HG02870 (cell line): ENCODE measurements at regions not wholly inside any gene's neighbourhood (a gene's known extent, or its start where the extent isn't known, plus 50 kb on each side); places are given as distances from the start of the nearest gene placed in this dataset.
"Not testable (repeated sequence)": the region's sequence is repeated elsewhere in the genome, so short reads cannot be mapped to it uniquely, and the experiment has no call there.

Source experiments
- ATAC-seq: cut with Tn5 transposase; IDR thresholded peaks from one replicate; pipeline ENCODE4 v1.9.1; 2021; ENCODE audit warnings: mild to moderate bottlenecking, moderate library complexity; ENCODE audit not compliant: unreplicated experiment

- ATAC-seq, result peak; percentile 99
Observed at GRCh38 chr13:34156841-34157365, 339.0 kb downstream of the RFC3 start.

- no peak for ATAC-seq
Observed at GRCh38 chr13:34159946-34160345, 342.0 kb downstream of the RFC3 start.

GRCh38 chr13:34161931-34162543 is 344.1 kb downstream of the RFC3 start:
- no peak for ATAC-seq

GRCh38 chr13:34162544-34162933 is 344.6 kb downstream of the RFC3 start:
- no peak for ATAC-seq

GRCh38 chr13:34164582-34164981 is 346.6 kb downstream of the RFC3 start:
- no peak for ATAC-seq

- no peak for ATAC-seq
Observed at GRCh38 chr13:34165158-34165557, 347.2 kb downstream of the RFC3 start.

GRCh38 chr13:34166406-34166805 is 348.5 kb downstream of the RFC3 start:
- no peak for ATAC-seq

- ATAC-seq, result no peak
Observed at GRCh38 chr13:34167347-34167746, 349.4 kb downstream of the RFC3 start.

GRCh38 chr13:34172048-34172447 is 354.1 kb downstream of the RFC3 start:
- ATAC-seq, result no peak

- no peak for ATAC-seq
Observed at GRCh38 chr13:34174671-34175145, 356.8 kb downstream of the RFC3 start.

- no peak for ATAC-seq
Observed at GRCh38 chr13:34175551-34175950, 357.6 kb downstream of the RFC3 start.

- ATAC-seq, result no peak
Observed at GRCh38 chr13:34176633-34177032, 358.7 kb downstream of the RFC3 start.

GRCh38 chr13:34179481-34179880 is 361.5 kb downstream of the RFC3 start:
- ATAC-seq, result no peak

GRCh38 chr13:34179927-34180326 is 362.0 kb downstream of the RFC3 start:
- no peak for ATAC-seq

GRCh38 chr13:34181256-34181655 is 363.3 kb downstream of the RFC3 start:
- not testable (repeated sequence) for ATAC-seq

GRCh38 chr13:34189946-34190345 is 372.0 kb downstream of the RFC3 start:
- ATAC-seq, result no peak

- ATAC-seq, result no peak
Observed at GRCh38 chr13:34201050-34201913, 383.3 kb downstream of the RFC3 start.

- no peak for ATAC-seq
Observed at GRCh38 chr13:34207334-34207733, 389.4 kb downstream of the RFC3 start.

GRCh38 chr13:34207872-34208271 is 389.9 kb downstream of the RFC3 start:
- no peak for ATAC-seq

- ATAC-seq, result no peak
Observed at GRCh38 chr13:34208336-34208735, 390.4 kb downstream of the RFC3 start.

GRCh38 chr13:34210341-34210740 is 392.4 kb downstream of the RFC3 start:
- no peak for ATAC-seq

- no peak for ATAC-seq
Observed at GRCh38 chr13:34214686-34215085, 396.7 kb downstream of the RFC3 start.
